ENCODE measurements at regions not wholly inside any gene's neighbourhood (a gene's known extent, or its start where the extent isn't known, plus 50 kb on each side); places are given as distances from the start of the nearest gene placed in this dataset.
"Not testable (repeated sequence)": the region's sequence is repeated elsewhere in the genome, so short reads cannot be mapped to it uniquely, and the experiment has no call there.

GRCh38 chrX:14452-14851, 266.7 kb upstream of the PLCXD1 start:
- not testable (repeated sequence) for TF ChIP-seq CTCF (IDR thresholded peaks at IDR 0.05); SIN3A (IDR thresholded peaks at IDR 0.05; ENCODE audit: borderline replicate concordance, insufficient read depth, low read depth, low read length); POLR2AphosphoS5 (IDR thresholded peaks at IDR 0.05; ENCODE audit: low read depth, low read length); REST (IDR thresholded peaks at IDR 0.05; ENCODE audit: insufficient read depth in 1 of 2, low read depth in 2 of 2, low read length in 1 of 2)

Data from Panc1 (cell line).